Mesenchymal stem cell (in vitro differentiated cells and primary cell): ENCODE measurements at regions not wholly inside any gene's neighbourhood (a gene's known extent, or its start where the extent isn't known, plus 50 kb on each side); places are given as distances from the start of the nearest gene placed in this dataset.

Source experiments
- DNase-seq: peaks from one replicate; pipeline ENCODE4 v3.0.0-alpha.2; 2013
- H2AFZ ChIP-seq: one replicate; pipeline ENCODE4 v1.6.1; 2013; ENCODE audit warnings: low read depth, mild to moderate bottlenecking, control low read depth, inconsistent platforms, low read length, moderate library complexity
- H2AK5ac ChIP-seq: 2 replicates; pipeline ENCODE4 v1.6.1; 2013; ENCODE audit warnings: low read length, moderate library complexity, mild to moderate bottlenecking, inconsistent platforms; ENCODE audit not compliant: severe bottlenecking
- H2BK120ac ChIP-seq: one replicate; pipeline ENCODE4 v1.6.1; 2013; ENCODE audit warnings: low read depth, mild to moderate bottlenecking, inconsistent platforms, low read length, moderate library complexity
- H2BK12ac ChIP-seq, 2 experiments: one replicate each; pipeline ENCODE4 v1.6.1; 2013; ENCODE audit warnings: inconsistent platforms in 2 of 2, low read length in 2 of 2, mild to moderate bottlenecking in 2 of 2, moderate library complexity in 2 of 2, control low read depth in 1 of 2
- H2BK15ac ChIP-seq: one replicate; pipeline ENCODE4 v1.6.1; 2013; ENCODE audit warnings: mild to moderate bottlenecking, low read depth, inconsistent platforms; ENCODE audit not compliant: poor library complexity, severe bottlenecking
- H2BK5ac ChIP-seq: 2 replicates; pipeline ENCODE4 v1.6.1; 2013; ENCODE audit warnings: low read depth, mild to moderate bottlenecking, low read length, control low read depth, inconsistent platforms; ENCODE audit not compliant: poor library complexity, severe bottlenecking
- H3K14ac ChIP-seq, 2 experiments: one replicate each; pipeline ENCODE4 v1.6.1; 2013; ENCODE audit warnings: inconsistent platforms in 2 of 2, low read length in 2 of 2, control low read depth in 1 of 2, mild to moderate bottlenecking in 1 of 2, moderate library complexity in 1 of 2
- H3K18ac ChIP-seq, 2 experiments: one replicate each; pipeline ENCODE4 v1.6.1; 2013; ENCODE audit warnings: inconsistent platforms in 2 of 2, low read length in 2 of 2, control low read depth in 1 of 2, low read depth in 1 of 2, mild to moderate bottlenecking in 1 of 2
- H3K23ac ChIP-seq, 2 experiments: one replicate each; pipeline ENCODE4 v1.6.1; 2013; ENCODE audit warnings: inconsistent platforms in 2 of 2, low read length in 2 of 2, mild to moderate bottlenecking in 2 of 2, moderate library complexity in 2 of 2, control low read depth in 1 of 2
- H3K27ac ChIP-seq: 2 replicates; pipeline ENCODE4 v1.5.1; 2013; ENCODE audit warnings: mild to moderate bottlenecking, moderate library complexity, low read length, control low read depth, inconsistent platforms; ENCODE audit not compliant: poor library complexity, severe bottlenecking
- H3K27me3 ChIP-seq, 2 experiments: 2 replicates each; pipeline versions ENCODE4 v1.6.1 to v1.7.0; 2013; ENCODE audit warnings: low read length in 2 of 2, mild to moderate bottlenecking in 2 of 2, moderate library complexity in 2 of 2, control low read depth in 1 of 2, inconsistent platforms in 1 of 2; ENCODE audit not compliant: control insufficient read depth in 1 of 2, insufficient read depth in 1 of 2
- H3K36me3 ChIP-seq, 2 experiments: 2 replicates each; pipeline versions ENCODE4 v1.6.1 to v1.7.0; 2013; ENCODE audit warnings: low read length in 2 of 2, control low read depth in 1 of 2, inconsistent platforms in 1 of 2, low read depth in 1 of 2, mild to moderate bottlenecking in 1 of 2; ENCODE audit not compliant: insufficient read depth in 2 of 2, control insufficient read depth in 1 of 2
- H3K4ac ChIP-seq, 2 experiments: one replicate each; pipeline ENCODE4 v1.6.1; 2013; ENCODE audit warnings: inconsistent platforms in 2 of 2, low read length in 2 of 2, mild to moderate bottlenecking in 2 of 2, moderate library complexity in 2 of 2, control low read depth in 1 of 2, low read depth in 1 of 2
- H3K4me1 ChIP-seq: 2 replicates; pipeline ENCODE4 v1.6.1; 2013; ENCODE audit warnings: low read depth, low read length, control low read depth; ENCODE audit not compliant: control insufficient read depth, insufficient read depth
- H3K4me2 ChIP-seq: 2 replicates; pipeline ENCODE4 v1.6.1; 2013; ENCODE audit warnings: low read length, mild to moderate bottlenecking, inconsistent platforms; ENCODE audit not compliant: poor library complexity, severe bottlenecking
- H3K4me3 ChIP-seq, 2 experiments: 2 replicates each; pipeline versions ENCODE4 v1.5.1 to v1.7.0; 2013; ENCODE audit warnings: low read length in 2 of 2, mild to moderate bottlenecking in 2 of 2, control low read depth in 1 of 2, low read depth in 1 of 2; ENCODE audit not compliant: insufficient read depth in 1 of 2
- H3K79me1 ChIP-seq: replicated peaks from 2 replicates; pipeline ENCODE4 v1.6.1; 2013; ENCODE audit warnings: mild to moderate bottlenecking, control low read depth, low read length, inconsistent platforms; ENCODE audit not compliant: poor library complexity, severe bottlenecking
- H3K9ac ChIP-seq: 2 replicates; pipeline ENCODE4 v1.7.0; 2013; ENCODE audit warnings: mild to moderate bottlenecking, low read length, moderate library complexity
- H3K9me3 ChIP-seq: 2 replicates; pipeline ENCODE4 v1.7.0; 2013; ENCODE audit warnings: mild to moderate bottlenecking, low read length; ENCODE audit not compliant: control insufficient read depth
- H4K8ac ChIP-seq: one replicate; pipeline ENCODE4 v1.6.1; 2013; ENCODE audit warnings: inconsistent platforms, mild to moderate bottlenecking, low read length, moderate library complexity
- H4K91ac ChIP-seq: one replicate; pipeline ENCODE4 v1.6.1; 2013; ENCODE audit warnings: mild to moderate bottlenecking, low read length, inconsistent platforms
- WGBS: methylation state at CpG from one replicate; pipeline ENCODE4 v1.1.7; 2013; ENCODE audit warnings: mixed read lengths; 5-methylcytosine and 5-hydroxymethylcytosine counted together

GRCh38 chr4:123846092-123846491 lies 449.5 kb downstream of the SPRY1 start:
- no peak overlapping the region for H3K23ac ChIP-seq
- no peaks in the 10 kb centered on the region for H3K36me3 ChIP-seq
- H3K4me2 ChIP-seq: no peak overlapping the region
- no peak overlapping the region for H2BK5ac ChIP-seq
- DNase-seq: no peak
- H3K18ac ChIP-seq: no peak overlapping the region
- H2BK15ac ChIP-seq: no peak overlapping the region
- H3K4ac ChIP-seq: no peak overlapping the region
- no peak overlapping the region for H3K9ac ChIP-seq
- no peaks in the 10 kb centered on the region for H3K9me3 ChIP-seq
- no peak overlapping the region for H4K91ac ChIP-seq
- H3K27ac ChIP-seq: no peak overlapping the region
- H2AK5ac ChIP-seq: no peak overlapping the region
- no peaks in the 10 kb centered on the region for H3K4me1 ChIP-seq
- H3K14ac ChIP-seq: no peak overlapping the region
- H3K27me3 ChIP-seq: no peaks in the 10 kb centered on the region
- no peak overlapping the region for H2BK12ac ChIP-seq
- no peak overlapping the region for H4K8ac ChIP-seq
- H2BK120ac ChIP-seq: no peak overlapping the region
- no peak overlapping the region for H3K4me3 ChIP-seq
- H2AFZ ChIP-seq: no peak overlapping the region
- H3K79me1 ChIP-seq: no peaks in the 10 kb centered on the region

- H4K91ac ChIP-seq: no peak overlapping the region
- no peak overlapping the region for H2AK5ac ChIP-seq
- no peaks in the 10 kb centered on the region for H3K27me3 ChIP-seq
- H3K4me3 ChIP-seq: no peak overlapping the region
- no peak overlapping the region for H3K4ac ChIP-seq
- H2BK5ac ChIP-seq: no peak overlapping the region
- no peak overlapping the region for H2BK15ac ChIP-seq
- no peak overlapping the region for H3K23ac ChIP-seq
- H3K9ac ChIP-seq: no peak overlapping the region
- H2AFZ ChIP-seq: no peak overlapping the region
- no peak overlapping the region for H4K8ac ChIP-seq
- H3K36me3 ChIP-seq: no peaks in the 10 kb centered on the region
- no peaks in the 10 kb centered on the region for H3K4me1 ChIP-seq
- DNase-seq: no peak
- H3K18ac ChIP-seq: no peak overlapping the region
- no peak overlapping the region for H3K27ac ChIP-seq
- no peak overlapping the region for H2BK120ac ChIP-seq
- no peak overlapping the region for H3K4me2 ChIP-seq
- H3K79me1 ChIP-seq: no peaks in the 10 kb centered on the region
- H2BK12ac ChIP-seq: no peak overlapping the region
- no peak overlapping the region for H3K14ac ChIP-seq
- H3K9me3 ChIP-seq: no peaks in the 10 kb centered on the region
Observed at GRCh38 chr4:123846561-123846960, 450.0 kb downstream of the SPRY1 start.

GRCh38 chr4:123848606-123849005 lies 452.0 kb downstream of the SPRY1 start:
- no CpG with 5 or more reads among the region's 1 CpG for WGBS
- H3K14ac ChIP-seq: no peak overlapping the region
- no peak overlapping the region for H2AFZ ChIP-seq

GRCh38 chr4:123849495-123849894 lies 452.9 kb downstream of the SPRY1 start:
- H3K23ac ChIP-seq: no peak overlapping the region
- no peak overlapping the region for H3K9ac ChIP-seq
- H3K79me1 ChIP-seq: no peaks in the 10 kb centered on the region

More at GRCh38 chr4:123848606-123849005, 452.0 kb downstream of the SPRY1 start:
- Histone ChIP-seq H2BK120ac (no peak overlapping the region), H2BK5ac (no peak overlapping the region), H4K91ac (no peak overlapping the region), H3K9ac (no peak overlapping the region), H3K27ac (no peak overlapping the region), H3K79me1 (no peaks in the 10 kb centered on the region), H3K4me3 (no peak overlapping the region), H2BK12ac (no peak overlapping the region), H3K27me3 (no peaks in the 10 kb centered on the region), H3K18ac (no peak overlapping the region), H2BK15ac (no peak overlapping the region), H3K23ac (no peak overlapping the region), H3K4ac (no peak overlapping the region), H3K9me3 (no peaks in the 10 kb centered on the region), H4K8ac (no peak overlapping the region), H3K36me3 (no peaks in the 10 kb centered on the region), H3K4me1 (no peaks in the 10 kb centered on the region), H3K4me2 (no peak overlapping the region), H2AK5ac (no peak overlapping the region)
- no peak for DNase-seq

More at GRCh38 chr4:123849495-123849894, 452.9 kb downstream of the SPRY1 start:
- Histone ChIP-seq H2AFZ (no peak overlapping the region), H3K4me2 (no peak overlapping the region), H3K27me3 (no peaks in the 10 kb centered on the region), H3K9me3 (no peaks in the 10 kb centered on the region), H3K4ac (no peak overlapping the region), H4K8ac (no peak overlapping the region), H2BK12ac (no peak overlapping the region), H3K18ac (no peak overlapping the region), H3K14ac (no peak overlapping the region), H3K27ac (no peak overlapping the region), H3K36me3 (no peaks in the 10 kb centered on the region), H3K4me3 (no peak overlapping the region), H2BK120ac (no peak overlapping the region), H2BK5ac (no peak overlapping the region), H2BK15ac (no peak overlapping the region), H3K4me1 (no peaks in the 10 kb centered on the region), H4K91ac (no peak overlapping the region), H2AK5ac (no peak overlapping the region)
- no peak for DNase-seq
- WGBS: no CpG with 5 or more reads among the region's 1 CpG
